SU-DHL-6 (cell line): ENCODE measurements at regions not wholly inside any gene's neighbourhood (a gene's known extent, or its start where the extent isn't known, plus 50 kb on each side); places are given as distances from the start of the nearest gene placed in this dataset.

Source experiments
- CTCF ChIP-seq: fragments of 200-600 bp; sonication (generic); IDR thresholded peaks from one replicate; pipeline ENCODE4 v1.5.1; 2017; ENCODE audit warnings: antibody characterized with exemption, mild to moderate bottlenecking, low read length, moderate library complexity; ENCODE audit not compliant: insufficient read depth, poor library complexity, severe bottlenecking
- EZH2phosphoT487 ChIP-seq: fragments of 200-600 bp; sonication (generic), shearing (Covaris generic); conservative IDR thresholded peaks from 2 replicates; pipeline ENCODE4 v1.6.1; 2018; ENCODE audit warnings: mild to moderate bottlenecking, antibody characterized with exemption, low read length, moderate library complexity, mixed read lengths

DNA sequence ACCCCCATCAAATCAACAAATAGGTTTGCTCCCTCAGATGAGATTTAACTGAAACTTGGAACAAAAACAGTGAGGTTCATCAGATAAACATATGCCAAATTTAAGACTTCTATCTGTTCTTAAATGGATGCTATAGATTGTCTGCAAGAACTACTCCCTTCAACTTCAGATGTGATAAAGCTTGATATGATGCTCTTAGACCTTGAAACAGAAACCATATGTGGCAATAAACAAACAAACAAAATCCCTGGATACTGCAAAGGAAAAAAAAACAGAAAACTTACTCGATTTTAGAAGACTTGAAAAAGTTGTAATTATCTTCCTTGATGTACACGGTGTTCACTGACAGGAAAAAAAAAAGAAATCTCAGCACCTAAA is 286.1 kb upstream of the USP25 start:
- TF ChIP-seq CTCF (no peak), EZH2phosphoT487 (no peak)
